Coronary artery (tissue), 2 donors: ENCODE measurements at regions not wholly inside any gene's neighbourhood (a gene's known extent, or its start where the extent isn't known, plus 50 kb on each side); places are given as distances from the start of the nearest gene placed in this dataset.

ENCODE experiments used
- DNase-seq: peaks from one replicate; pipeline ENCODE4 v3.0.0-alpha.2; 2017; ENCODE audit warnings: low spot score
- H3K27ac ChIP-seq, 2 donors: fragments of 200-600 bp; sonication (generic); one replicate each; pipeline ENCODE4 v1.5.1; 2016 to 2019
- H3K4me3 ChIP-seq: fragments of 200-600 bp; sonication (generic); 2 replicates; pipeline ENCODE4 v1.5.1; 2016; ENCODE audit warnings: mild to moderate bottlenecking, moderate library complexity
- CTCF ChIP-seq: fragments of 200-600 bp; sonication (generic); IDR thresholded peaks from one replicate; pipeline ENCODE4 v1.5.1; 2019; ENCODE audit warnings: antibody characterized with exemption

- no peak for TF ChIP-seq CTCF
- Histone ChIP-seq H3K4me3 (no peak overlapping the region), H3K27ac (no peak overlapping the region)
- DNase-seq = no peak
These were observed 1121.9 kb upstream of the PCDH20 start for GRCh38 chr13:62537593-62537992.

- no peak for DNase-seq
- no peak for TF ChIP-seq CTCF
- no peak overlapping the region for H3K27ac ChIP-seq
These were observed 1110.0 kb upstream of the PCDH20 start for GRCh38 chr13:62525652-62526051.

GRCh38 chr13:62524498-62524897, 1108.8 kb upstream of the PCDH20 start:
- no peak for DNase-seq
- Histone ChIP-seq H3K4me3 (no peak overlapping the region), H3K27ac (no peak overlapping the region)
- no peak for TF ChIP-seq CTCF

More at GRCh38 chr13:62525652-62526051, 1110.0 kb upstream of the PCDH20 start:
- no peak overlapping the region for H3K4me3 ChIP-seq

- Histone ChIP-seq H3K4me3 (no peak overlapping the region), H3K27ac (no peak overlapping the region)
- no peak for TF ChIP-seq CTCF
- no peak for DNase-seq
These were observed 1108.4 kb upstream of the PCDH20 start for GRCh38 chr13:62524061-62524460.

GRCh38 chr13:62512194-62513141, 1096.8 kb upstream of the PCDH20 start:
- Histone ChIP-seq H3K27ac (no peak overlapping the region), H3K4me3 (no peak overlapping the region)
- no peak for DNase-seq
- no peak for TF ChIP-seq CTCF

- Histone ChIP-seq H3K27ac (no peak overlapping the region), H3K4me3 (no peak overlapping the region)
- no peak for TF ChIP-seq CTCF
- no peak for DNase-seq
These were observed 1095.4 kb upstream of the PCDH20 start for GRCh38 chr13:62510906-62511655.
